ENCODE measurements at regions not wholly inside any gene's neighbourhood (a gene's known extent, or its start where the extent isn't known, plus 50 kb on each side); places are given as distances from the start of the nearest gene placed in this dataset.

DNA sequence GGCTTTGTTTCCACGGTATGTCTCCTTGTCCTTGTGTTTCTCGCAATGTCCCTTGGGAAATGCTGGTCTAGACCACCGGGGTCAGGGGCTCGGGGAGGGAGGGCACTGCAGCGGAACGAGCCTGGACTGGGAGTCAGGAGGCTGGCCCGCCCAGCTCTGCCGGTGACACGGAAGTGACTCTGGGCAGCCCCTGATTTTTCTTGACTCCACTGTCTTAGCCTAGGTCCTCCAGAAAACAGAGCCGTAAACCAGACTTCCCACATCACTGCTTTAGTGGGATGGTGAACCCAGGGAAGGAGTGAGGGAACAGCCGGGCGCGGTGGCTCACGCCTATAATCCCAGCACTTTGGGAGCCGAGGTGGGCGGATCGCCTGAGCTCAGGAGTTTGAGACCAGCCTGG, 144.2 kb downstream of the ASB1 start:
- H3K4me3 Mint-ChIP-seq: no peak overlapping the region
- DNase-seq: no peak
- intact Hi-C loops (cut with micrococcal nuclease): no loop called here
- no peaks in the 10 kb centered on the region for H3K27me3 Mint-ChIP-seq
- H3K27ac Mint-ChIP-seq: no peak overlapping the region
- no peaks in the 10 kb centered on the region for H3K36me3 Mint-ChIP-seq (ENCODE audit: low read depth)
- no peaks in the 10 kb centered on the region for H3K4me1 Mint-ChIP-seq
- H3K9me3 Mint-ChIP-seq: no peaks in the 10 kb centered on the region

DNA sequence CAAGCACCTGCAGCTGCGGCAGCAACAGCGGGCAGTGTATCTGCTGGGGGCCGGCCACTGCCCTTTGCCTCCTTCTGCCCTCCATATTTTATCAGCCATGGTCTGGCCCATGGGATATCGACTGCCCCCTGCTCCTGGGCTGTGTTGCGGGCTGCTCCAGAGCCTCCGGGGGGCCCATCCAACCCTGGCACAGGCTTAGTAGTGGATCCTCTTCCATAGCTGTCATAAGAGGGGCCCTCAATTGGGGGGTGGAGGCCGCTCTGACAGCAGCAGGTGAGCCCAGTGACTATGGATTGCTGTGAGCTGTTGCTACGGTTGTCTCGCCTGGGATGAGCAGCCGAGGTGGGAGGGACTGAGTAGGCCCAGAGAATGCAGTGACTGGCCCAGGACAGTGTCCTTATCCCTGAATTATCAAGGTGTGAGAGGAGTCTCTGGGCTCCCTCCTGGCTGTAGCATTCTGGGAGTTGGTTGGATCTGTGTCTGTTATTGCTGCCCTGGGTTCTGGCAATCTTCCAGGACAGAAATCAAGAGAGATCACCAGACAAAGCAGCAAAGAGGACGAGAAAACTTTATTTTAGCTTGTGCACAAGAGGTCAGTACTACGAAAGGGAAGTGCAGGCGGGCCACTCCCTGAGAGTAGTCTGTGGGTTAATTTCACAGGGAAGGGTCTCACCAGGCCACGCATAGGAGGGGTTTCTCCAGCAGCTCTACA, 145.1 kb downstream of the ASB1 start:
- no peaks in the 10 kb centered on the region for H3K4me1 Mint-ChIP-seq
- no peak for DNase-seq
- no peaks in the 10 kb centered on the region for H3K36me3 Mint-ChIP-seq (ENCODE audit: low read depth)
- H3K4me3 Mint-ChIP-seq: no peak overlapping the region
- intact Hi-C loops (cut with micrococcal nuclease): no loop called here
- H3K27ac Mint-ChIP-seq: no peak overlapping the region
- no peaks in the 10 kb centered on the region for H3K9me3 Mint-ChIP-seq
- H3K27me3 Mint-ChIP-seq: no peaks in the 10 kb centered on the region

DNA sequence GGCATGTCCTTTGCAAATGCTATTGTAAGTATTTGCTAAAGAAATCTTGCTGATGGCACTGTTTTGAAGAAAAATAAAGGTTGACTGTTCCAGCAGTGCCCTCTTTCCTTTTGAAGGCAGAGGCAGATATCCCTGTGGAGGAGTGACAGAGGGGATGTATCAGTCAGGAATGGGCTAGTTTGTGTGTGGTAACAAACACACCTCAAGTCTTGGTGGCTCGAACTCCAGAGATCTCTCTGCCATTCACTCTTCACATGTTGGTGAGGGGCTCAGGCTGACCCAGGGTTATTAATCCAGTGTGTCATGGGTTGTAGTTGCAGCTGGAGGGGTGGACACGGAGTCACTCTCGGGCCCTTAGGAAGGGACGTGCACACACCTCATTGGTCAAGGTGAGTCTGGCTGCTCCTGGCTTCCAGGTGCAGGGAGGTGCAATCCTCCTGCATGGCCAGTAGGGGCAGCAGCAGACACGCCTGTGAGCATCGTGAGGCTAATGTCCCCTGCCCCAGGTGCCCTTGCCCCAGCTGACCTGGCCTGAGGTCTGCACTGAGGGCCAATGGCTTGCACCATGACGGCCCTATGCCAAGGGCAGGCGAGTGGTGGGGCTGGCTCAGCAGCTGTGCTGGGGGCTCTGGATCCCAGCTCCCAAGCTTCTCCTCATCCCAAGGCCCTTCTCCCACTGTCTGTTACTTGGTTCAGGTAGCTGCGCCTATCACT, 146.5 kb downstream of the ASB1 start:
- no peaks in the 10 kb centered on the region for H3K9me3 Mint-ChIP-seq
- no peak overlapping the region for H3K27ac Mint-ChIP-seq
- peak; percentile 67 for DNase-seq
- no peaks in the 10 kb centered on the region for H3K4me1 Mint-ChIP-seq
- H3K36me3 Mint-ChIP-seq (ENCODE audit: low read depth): no peaks in the 10 kb centered on the region
- H3K4me3 Mint-ChIP-seq: no peak overlapping the region
- H3K27me3 Mint-ChIP-seq: no peaks in the 10 kb centered on the region
- intact Hi-C loops (cut with micrococcal nuclease): no loop called here

DNA sequence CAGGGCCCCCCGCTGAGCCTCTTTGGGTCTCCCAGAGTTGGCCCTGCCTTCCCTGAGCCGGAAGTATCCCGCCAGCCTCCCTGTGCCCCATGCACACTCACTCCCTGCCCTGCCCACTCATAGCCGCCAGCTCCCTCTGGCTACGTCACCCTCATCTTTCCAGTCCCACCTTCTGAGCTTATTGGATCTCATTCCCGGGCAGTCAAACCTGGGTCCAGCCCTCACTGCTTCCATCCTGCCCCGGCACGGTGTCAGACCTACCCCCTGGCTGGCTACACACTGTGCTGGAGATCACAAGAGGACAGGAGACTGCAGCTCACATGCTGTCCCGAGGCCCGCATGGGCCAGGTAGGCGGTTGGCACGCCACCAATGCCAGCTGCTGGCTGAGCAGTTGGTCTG, 147.2 kb downstream of the ASB1 start:
- Mint-ChIP-seq H3K4me3 (no peak overlapping the region), H3K27me3 (no peaks in the 10 kb centered on the region), H3K9me3 (no peaks in the 10 kb centered on the region), H3K36me3 (ENCODE audit: low read depth) (no peaks in the 10 kb centered on the region), H3K4me1 (no peaks in the 10 kb centered on the region), H3K27ac (no peak overlapping the region)
- intact Hi-C loops (cut with micrococcal nuclease): no loop called here
- no peak for DNase-seq

DNA sequence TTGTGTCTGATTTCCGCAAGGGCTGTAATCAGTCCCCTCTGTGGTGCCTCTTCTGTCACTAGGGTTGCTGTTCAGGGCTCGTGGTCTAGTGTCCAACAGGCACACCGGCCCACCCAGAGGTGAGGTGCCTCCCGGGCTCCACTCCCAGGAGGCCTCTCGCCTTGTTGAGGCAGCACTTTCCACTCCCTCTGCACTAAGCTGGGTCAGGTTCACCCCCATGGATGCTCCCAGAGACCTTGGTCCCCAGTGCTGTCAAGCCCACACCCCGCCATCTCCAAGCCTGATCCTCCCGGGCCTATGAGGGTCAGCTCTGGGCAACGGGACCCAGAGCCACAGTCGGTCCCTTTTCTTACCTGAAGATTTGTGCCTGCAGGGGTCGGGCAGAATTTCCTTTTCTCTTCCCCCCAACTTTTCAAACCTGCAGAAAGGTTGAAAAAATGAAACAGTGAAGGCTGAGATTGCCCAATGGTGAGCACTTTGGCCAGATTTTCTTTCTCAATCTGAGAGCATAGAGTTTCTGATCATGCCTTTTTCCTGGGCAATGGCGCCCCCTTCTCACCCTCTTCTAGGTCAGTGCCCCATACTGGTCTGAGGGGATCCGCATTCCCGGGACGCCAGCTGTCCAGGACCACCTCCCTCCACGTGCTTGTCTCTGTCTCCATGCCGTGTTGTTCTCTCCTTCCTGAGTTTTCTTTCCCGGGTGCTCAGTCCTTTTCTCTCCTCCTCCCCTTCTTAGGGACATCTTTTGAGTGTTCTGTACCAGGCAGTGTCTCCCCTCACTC, 148.0 kb downstream of the ASB1 start:
- no peaks in the 10 kb centered on the region for H3K36me3 Mint-ChIP-seq (ENCODE audit: low read depth)
- no peak overlapping the region for H3K27ac Mint-ChIP-seq
- no peak for DNase-seq
- H3K27me3 Mint-ChIP-seq: no peaks in the 10 kb centered on the region
- H3K4me3 Mint-ChIP-seq: no peak overlapping the region
- intact Hi-C loops (cut with micrococcal nuclease): no loop called here
- no peaks in the 10 kb centered on the region for H3K9me3 Mint-ChIP-seq
- H3K4me1 Mint-ChIP-seq: no peaks in the 10 kb centered on the region

DNA sequence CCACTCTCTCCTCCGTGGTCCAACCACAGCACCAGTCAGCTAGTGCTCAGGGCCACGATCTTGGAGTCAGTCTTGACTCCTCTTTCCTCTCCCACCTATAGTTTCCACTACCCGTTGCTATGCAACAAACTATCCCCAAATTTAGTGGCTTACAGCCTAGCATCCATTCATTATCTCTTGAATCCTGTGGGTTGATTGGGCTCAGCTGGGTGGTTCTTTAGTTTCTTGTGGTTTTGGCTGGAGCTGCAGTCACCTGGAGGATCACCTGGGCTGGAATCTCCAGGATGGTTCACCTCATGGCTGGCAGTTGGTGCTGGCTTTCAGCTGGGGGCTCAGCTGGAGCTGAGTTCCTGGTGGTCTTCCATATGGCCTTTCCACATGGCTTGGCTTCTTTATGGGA, 149.9 kb downstream of the ASB1 start:
- H3K27ac Mint-ChIP-seq: no peak overlapping the region
- no peak overlapping the region for H3K4me3 Mint-ChIP-seq
- intact Hi-C loops (cut with micrococcal nuclease): no loop called here
- no peak for DNase-seq
- no peaks in the 10 kb centered on the region for H3K9me3 Mint-ChIP-seq
- no peaks in the 10 kb centered on the region for H3K27me3 Mint-ChIP-seq
- H3K4me1 Mint-ChIP-seq: no peaks in the 10 kb centered on the region
- no peaks in the 10 kb centered on the region for H3K36me3 Mint-ChIP-seq (ENCODE audit: low read depth)

DNA sequence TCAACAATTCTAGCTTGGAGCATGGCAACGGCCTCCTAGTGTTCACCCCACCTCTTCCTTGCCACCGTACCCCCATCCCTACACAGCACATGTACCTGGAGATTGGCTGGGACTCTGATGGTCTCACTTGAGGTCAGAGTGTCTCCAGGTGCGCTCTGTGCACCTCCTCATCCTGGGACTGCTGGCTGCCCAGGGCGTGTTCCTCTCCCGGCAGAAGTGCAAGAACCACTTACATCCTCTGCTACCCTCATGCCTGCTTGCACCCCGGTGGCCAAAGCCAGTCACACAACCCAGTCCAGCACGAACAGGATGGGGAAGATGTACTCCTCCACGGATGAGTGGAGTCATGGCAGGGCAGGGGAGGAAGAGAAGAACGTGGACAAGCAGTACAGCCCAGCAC, 151.5 kb downstream of the ASB1 start:
- H3K9me3 Mint-ChIP-seq: no peaks in the 10 kb centered on the region
- no peak overlapping the region for H3K27ac Mint-ChIP-seq
- H3K36me3 Mint-ChIP-seq (ENCODE audit: low read depth): no peaks in the 10 kb centered on the region
- intact Hi-C loops (cut with micrococcal nuclease): no loop called here
- H3K4me3 Mint-ChIP-seq: no peak overlapping the region
- no peak for DNase-seq
- no peaks in the 10 kb centered on the region for H3K4me1 Mint-ChIP-seq
- H3K27me3 Mint-ChIP-seq: peaks cover 4% of the 10 kb centered on the region

DNA sequence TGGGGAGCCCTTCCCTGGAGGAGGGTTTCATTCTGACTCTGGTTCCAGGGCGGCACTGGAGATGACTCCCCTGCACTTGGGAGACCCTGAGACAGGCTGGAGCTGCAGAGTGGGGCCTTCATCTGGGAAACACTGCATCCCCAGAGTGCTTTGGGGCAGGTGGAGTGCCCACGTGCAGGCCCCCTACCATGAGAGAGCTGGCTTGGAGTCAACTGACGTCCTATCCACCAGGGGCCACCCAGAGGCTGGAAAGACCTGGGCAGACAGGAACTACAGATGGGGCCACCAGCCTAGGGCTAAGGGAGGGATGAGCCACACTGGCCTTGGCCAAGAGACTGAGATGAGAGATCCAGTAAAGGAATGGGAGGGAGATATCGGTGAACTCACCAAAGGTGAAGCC, 153.8 kb downstream of the ASB1 start:
- Mint-ChIP-seq H3K27ac (no peak overlapping the region), H3K9me3 (no peaks in the 10 kb centered on the region), H3K4me1 (no peaks in the 10 kb centered on the region), H3K36me3 (ENCODE audit: low read depth) (no peaks in the 10 kb centered on the region), H3K27me3 (peaks cover 8% of the 10 kb centered on the region), H3K4me3 (no peak overlapping the region)
- intact Hi-C loops (cut with micrococcal nuclease): no loop called here
- no peak for DNase-seq

DNA sequence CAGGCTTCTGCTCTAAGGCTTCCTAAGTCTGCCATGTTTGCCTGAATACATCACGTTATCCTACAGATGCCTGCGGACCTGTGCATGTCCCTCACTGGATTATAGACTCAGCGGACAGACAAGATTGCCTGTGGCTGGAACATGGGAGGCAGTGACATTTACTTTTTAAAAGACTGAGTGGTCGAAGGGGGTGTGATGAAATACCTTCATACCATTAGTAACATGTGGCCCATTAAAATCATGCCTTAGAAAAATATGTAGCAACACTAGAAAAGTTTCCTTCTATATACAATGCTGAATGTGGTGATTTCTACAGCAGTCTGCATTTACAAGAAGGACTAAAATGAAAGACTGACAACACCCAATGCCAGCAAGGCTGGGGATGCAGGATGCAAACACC, 154.4 kb downstream of the ASB1 start:
- no peaks in the 10 kb centered on the region for H3K4me1 Mint-ChIP-seq
- no peak overlapping the region for H3K4me3 Mint-ChIP-seq
- no peaks in the 10 kb centered on the region for H3K36me3 Mint-ChIP-seq (ENCODE audit: low read depth)
- H3K27me3 Mint-ChIP-seq: peaks cover 8% of the 10 kb centered on the region
- H3K9me3 Mint-ChIP-seq: no peaks in the 10 kb centered on the region
- DNase-seq: no peak
- intact Hi-C loops (cut with micrococcal nuclease): no loop called here
- no peak overlapping the region for H3K27ac Mint-ChIP-seq

DNA sequence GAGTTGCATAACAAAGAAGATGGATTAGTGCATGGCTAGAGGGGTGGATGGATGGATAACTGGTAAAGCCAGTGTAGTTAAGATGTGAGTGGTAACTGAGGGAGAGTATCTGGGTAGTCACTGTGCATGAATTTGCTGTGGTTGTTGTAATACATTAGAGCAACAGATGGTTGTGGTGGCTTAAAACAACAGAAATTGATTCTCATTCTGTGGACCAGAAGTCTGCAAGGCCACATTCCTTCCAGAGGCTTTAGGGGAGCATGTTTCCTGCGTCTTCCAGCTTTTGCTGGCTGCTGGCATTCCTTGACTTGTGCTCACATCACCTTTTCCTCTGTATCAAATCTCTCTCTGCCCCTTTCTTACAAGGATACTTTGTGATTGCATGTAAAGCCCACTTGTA, 155.4 kb downstream of the ASB1 start:
- intact Hi-C loops (cut with micrococcal nuclease): no loop called here
- H3K27me3 Mint-ChIP-seq: peaks cover 8% of the 10 kb centered on the region
- H3K27ac Mint-ChIP-seq: no peak overlapping the region
- H3K4me3 Mint-ChIP-seq: no peak overlapping the region
- no peaks in the 10 kb centered on the region for H3K36me3 Mint-ChIP-seq (ENCODE audit: low read depth)
- DNase-seq: no peak
- no peaks in the 10 kb centered on the region for H3K4me1 Mint-ChIP-seq
- no peaks in the 10 kb centered on the region for H3K9me3 Mint-ChIP-seq

DNA sequence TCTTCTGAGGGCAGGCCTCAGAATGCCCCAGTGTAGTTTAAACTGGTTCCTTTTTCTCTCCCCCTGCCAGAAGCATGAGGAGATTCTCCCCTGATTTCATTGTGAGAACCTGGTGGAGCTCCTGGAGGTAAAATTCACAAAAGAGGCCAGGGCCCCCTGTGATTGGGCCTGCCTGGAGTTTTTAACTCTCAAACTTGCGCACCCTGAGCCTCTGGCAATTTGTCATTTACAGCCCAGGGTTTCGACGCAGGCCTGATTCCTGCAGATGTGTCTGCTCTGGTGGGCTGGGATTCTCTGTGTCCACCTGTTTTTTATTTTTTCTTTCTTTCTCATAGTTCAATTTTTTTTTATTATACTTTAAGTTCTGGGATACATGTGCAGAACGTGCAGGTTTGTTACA, 157.9 kb downstream of the ASB1 start:
- intact Hi-C loops (cut with micrococcal nuclease): no loop called here

DNA sequence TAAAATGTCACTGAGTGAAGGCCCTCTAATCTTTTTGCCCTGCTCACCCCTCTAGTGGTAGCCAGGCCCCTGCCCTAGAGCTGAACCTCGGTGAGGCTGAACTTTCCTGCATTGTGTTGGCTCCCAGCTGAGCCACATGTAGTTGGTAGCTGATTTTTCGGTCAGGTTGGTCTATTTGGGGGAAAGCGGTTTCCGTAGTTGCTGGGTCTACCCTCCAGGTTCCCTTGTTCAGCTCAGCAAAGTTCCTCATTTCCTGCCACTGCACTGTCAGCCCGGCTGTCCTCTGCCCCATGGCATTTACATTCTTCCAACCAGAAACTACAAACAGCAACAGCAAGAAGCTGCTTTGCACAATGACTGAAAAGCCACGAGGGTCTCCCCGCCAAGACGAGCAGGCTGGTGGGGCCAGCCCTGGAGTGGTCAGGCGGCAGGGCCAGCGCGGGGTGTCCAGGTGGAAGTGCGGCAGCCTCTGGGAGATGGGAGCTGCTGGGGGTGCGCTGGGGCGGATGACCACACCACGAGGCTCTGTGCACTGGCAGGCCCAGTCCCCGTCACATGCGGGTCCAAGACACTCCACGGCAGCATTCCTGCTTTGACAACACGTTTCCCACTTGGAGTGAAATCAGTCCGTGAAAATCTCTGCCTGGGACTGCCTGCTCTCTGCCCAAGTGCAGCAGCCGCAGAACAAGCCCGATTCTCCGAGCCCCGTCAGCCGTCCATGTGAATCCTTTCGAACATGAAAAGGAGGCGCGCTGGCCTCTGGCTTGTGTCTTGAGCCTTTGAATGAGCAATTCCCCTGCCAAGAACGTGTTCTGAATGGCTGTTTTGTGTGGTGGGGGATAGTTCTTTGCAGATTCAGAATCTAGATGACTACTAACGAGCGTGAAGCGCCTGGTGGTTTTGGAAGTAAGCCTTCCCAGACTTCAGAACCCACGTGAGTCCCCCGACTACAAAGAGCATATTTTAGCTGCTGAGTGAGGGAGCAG, 159.4 kb downstream of the ASB1 start:
- no peak for DNase-seq
- H3K36me3 Mint-ChIP-seq (ENCODE audit: low read depth): no peaks in the 10 kb centered on the region
- no peaks in the 10 kb centered on the region for H3K4me1 Mint-ChIP-seq
- intact Hi-C loops (cut with micrococcal nuclease): no loop called here
- no peaks in the 10 kb centered on the region for H3K9me3 Mint-ChIP-seq
- no peak overlapping the region for H3K4me3 Mint-ChIP-seq
- H3K27ac Mint-ChIP-seq: no peak overlapping the region
- peaks cover 8% of the 10 kb centered on the region for H3K27me3 Mint-ChIP-seq

More for the DNA sequence above, 157.9 kb downstream of the ASB1 start:
- Mint-ChIP-seq H3K9me3 (no peaks in the 10 kb centered on the region), H3K27me3 (peaks cover 8% of the 10 kb centered on the region), H3K4me1 (no peaks in the 10 kb centered on the region), H3K4me3 (no peak overlapping the region), H3K27ac (no peak overlapping the region), H3K36me3 (ENCODE audit: low read depth) (no peaks in the 10 kb centered on the region)
- DNase-seq: no peak

DNA sequence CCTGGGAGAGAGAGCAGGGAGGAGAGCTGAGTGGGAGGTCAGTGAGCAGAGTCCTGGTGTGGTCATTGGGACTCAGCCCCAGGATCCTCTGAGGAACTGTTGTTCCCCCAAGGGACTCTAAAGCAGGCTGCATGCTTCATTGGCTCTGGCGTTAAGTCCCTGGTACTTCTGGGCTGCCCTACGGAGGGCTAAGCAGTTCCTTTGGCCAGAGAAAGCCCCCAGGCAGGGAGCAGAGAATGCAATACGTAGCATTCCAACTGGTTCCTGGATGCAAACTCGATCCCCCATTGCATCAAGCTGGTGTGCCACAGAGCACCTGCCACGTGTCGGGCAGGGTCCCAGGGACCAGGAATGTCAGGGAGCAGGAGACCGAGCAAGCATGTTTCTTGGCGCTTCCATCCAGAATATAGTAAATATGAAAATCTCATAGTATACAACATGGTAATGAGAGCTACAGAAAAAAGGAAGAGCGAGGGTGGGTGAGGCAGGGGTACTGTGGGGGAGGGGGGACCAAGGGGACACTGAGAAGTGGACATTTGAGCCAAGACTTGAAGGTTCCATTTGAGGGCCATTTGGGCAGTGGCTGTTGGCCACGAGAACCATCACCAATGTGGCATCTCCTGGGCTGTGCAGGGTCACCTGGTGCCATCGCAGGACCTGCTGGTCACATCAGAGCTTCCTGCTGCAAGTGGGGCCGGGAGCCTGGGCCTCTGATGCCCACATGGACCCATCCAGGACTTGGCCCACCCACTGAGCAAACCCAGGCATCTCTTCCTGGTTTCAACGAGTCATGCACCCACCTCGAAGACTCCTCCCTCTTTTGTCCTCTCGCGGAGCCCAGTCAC, 160.4 kb downstream of the ASB1 start:
- DNase-seq: no peak
- H3K27me3 Mint-ChIP-seq: peaks cover 8% of the 10 kb centered on the region

More for the DNA sequence above, 160.4 kb downstream of the ASB1 start:
- Mint-ChIP-seq H3K4me1 (no peaks in the 10 kb centered on the region), H3K9me3 (no peaks in the 10 kb centered on the region), H3K36me3 (ENCODE audit: low read depth) (no peaks in the 10 kb centered on the region), H3K4me3 (no peak overlapping the region), H3K27ac (no peak overlapping the region)
- intact Hi-C loops (cut with micrococcal nuclease): no loop called here
